ENCODE measurements at regions not wholly inside any gene's neighbourhood (a gene's known extent, or its start where the extent isn't known, plus 50 kb on each side); places are given as distances from the start of the nearest gene placed in this dataset.
"Not testable (repeated sequence)": the region's sequence is repeated elsewhere in the genome, so short reads cannot be mapped to it uniquely, and the experiment has no call there.

- DNase-seq (ENCODE audit: insufficient read length, low spot score) (no peak), FAIRE-seq (no peak)
- no peak for TF ChIP-seq CTCF (IDR thresholded peaks at IDR 0.05; ENCODE audit: insufficient read depth, missing control alignments)
These were observed 153.3 kb downstream of the MID1IP1 start for GRCh38 chrX:38954520-38954919.

- no peak for DNase-seq (ENCODE audit: insufficient read length, low spot score)
- no peak for FAIRE-seq
- no peak for TF ChIP-seq CTCF (IDR thresholded peaks at IDR 0.05; ENCODE audit: insufficient read depth, missing control alignments)
These were observed 158.5 kb downstream of the MID1IP1 start for GRCh38 chrX:38959736-38960135.

GRCh38 chrX:38960137-38960536 is 158.9 kb downstream of the MID1IP1 start:
- FAIRE-seq = no peak
- no peak for TF ChIP-seq CTCF (IDR thresholded peaks at IDR 0.05; ENCODE audit: insufficient read depth, missing control alignments)
- DNase-seq (ENCODE audit: insufficient read length, low spot score) = no peak

- FAIRE-seq (no peak), DNase-seq (ENCODE audit: insufficient read length, low spot score) (no peak)
- TF ChIP-seq CTCF (IDR thresholded peaks at IDR 0.05; ENCODE audit: insufficient read depth, missing control alignments) = no peak
These were observed 160.7 kb downstream of the MID1IP1 start for GRCh38 chrX:38961936-38962335.

- FAIRE-seq; DNase-seq (ENCODE audit: insufficient read length, low spot score): not testable (repeated sequence)
These were observed 162.0 kb downstream of the MID1IP1 start for GRCh38 chrX:38963244-38963643.

GRCh38 chrX:38965888-38966287 is 164.6 kb downstream of the MID1IP1 start:
- FAIRE-seq (no peak), DNase-seq (ENCODE audit: insufficient read length, low spot score) (no peak)
- TF ChIP-seq CTCF (IDR thresholded peaks at IDR 0.05; ENCODE audit: insufficient read depth, missing control alignments) = no peak

GRCh38 chrX:38968344-38969216 is 167.3 kb downstream of the MID1IP1 start:
- no peak for DNase-seq (ENCODE audit: insufficient read length, low spot score)
- TF ChIP-seq CTCF (IDR thresholded peaks at IDR 0.05; ENCODE audit: insufficient read depth, missing control alignments) = no peak
- FAIRE-seq = no peak
